ENCODE measurements at regions not wholly inside any gene's neighbourhood (a gene's known extent, or its start where the extent isn't known, plus 50 kb on each side); places are given as distances from the start of the nearest gene placed in this dataset.
A peak's percentile ranks its signal among the peaks of the same experiment; 100 is the strongest.
"Not testable (repeated sequence)": the region's sequence is repeated elsewhere in the genome, so short reads cannot be mapped to it uniquely, and the experiment has no call there.

DNA sequence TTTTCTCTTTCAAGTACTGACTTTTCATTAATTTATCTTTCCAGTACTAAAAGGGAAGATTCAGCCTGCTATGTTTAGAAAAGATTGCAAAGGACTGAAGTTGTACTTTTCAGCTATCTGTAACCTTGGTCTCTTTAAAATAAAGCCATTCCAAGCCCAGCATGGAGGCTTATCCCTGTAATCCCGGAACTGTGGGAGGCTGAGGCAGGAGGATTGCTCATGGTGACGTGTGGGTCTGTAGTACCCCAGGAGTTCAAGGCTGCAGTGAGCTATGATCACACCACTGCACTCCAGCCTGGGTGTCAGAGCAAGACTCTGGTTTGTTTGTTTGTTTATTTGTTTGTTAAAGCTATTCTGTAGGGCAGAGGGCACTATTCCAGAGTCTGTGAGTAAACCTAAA lies 50.6 kb upstream of the TMEM170B start:
- no peak for DNase-seq

DNA sequence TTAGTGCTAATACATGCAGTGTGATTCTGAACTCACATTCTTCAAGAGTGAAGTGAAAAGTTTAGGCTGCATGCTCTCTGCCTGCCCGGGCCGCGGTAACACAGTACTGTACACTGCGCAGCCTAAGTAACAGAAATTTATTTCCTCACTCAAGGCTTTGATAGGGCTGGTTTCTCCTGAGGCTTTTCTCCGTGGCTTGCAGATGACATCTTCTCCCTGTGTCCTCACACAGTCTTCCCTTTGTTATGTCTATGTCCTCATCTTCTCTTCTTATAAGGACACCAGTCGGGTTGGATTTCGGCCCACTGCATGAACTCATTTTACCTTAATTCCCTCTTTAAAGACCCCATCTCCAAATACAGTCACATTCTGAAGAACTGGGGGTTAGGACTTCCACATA lies 51.1 kb upstream of the TMEM170B start:
- DNase-seq, result no peak

DNA sequence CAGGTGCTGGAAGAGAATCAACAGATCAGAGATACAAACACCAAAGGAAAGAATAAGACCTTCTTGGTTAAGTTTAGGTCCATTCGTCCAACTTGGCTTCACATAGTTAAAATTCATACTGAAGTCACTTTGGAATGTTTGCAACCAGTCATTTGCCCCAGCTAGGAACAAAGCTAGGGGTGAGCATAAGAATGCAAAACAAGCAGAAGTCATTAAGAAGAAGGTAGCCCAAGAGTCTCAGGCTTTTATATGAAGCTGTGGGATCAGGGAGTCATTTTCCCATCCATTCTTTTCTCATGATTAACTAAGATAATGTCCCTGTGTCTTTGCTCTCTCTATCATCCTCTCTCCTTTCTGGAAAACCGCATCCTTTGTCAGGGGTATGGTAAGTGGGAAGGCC lies 51.5 kb upstream of the TMEM170B start:
- DNase-seq, result peak; percentile 18

DNA sequence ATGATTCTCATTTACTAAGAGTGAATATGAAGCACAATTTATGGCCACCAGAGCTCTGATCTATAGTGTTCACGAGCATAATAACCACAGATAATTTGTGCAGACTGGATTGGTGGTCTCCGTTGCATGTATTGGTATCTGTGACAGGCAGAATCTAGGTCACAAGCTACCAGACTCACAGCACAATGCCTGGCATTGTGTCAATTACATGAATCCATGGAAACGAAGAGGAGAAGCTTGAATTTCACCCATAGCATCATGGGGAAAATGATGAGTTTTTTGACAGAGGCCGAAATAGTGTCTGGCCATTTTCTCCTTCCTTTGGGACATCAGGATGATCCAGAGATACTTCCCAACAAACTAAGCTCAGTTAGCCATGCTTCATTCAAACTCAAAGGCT lies 52.3 kb upstream of the TMEM170B start:
- DNase-seq, result no peak

DNA sequence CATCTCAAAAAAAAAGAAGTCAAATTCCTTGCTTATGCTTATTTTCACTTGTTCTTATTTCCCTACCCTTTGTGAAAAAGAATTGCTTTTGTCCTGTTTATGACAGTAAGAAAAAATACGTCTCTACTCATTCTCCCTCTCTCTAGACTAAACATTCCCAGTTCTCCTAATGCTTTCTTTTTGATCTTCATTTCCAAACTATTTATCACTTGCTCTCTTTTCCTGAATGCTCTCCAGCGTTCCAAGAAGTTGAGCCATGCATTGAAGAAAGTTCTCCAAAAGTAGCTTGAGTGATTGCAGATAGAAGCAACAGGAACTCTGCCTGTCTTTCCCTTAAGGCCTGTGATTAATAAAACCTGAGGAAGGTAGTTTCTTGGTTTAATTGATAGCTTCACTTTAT lies 53.1 kb upstream of the TMEM170B start:
- no peak for DNase-seq

DNA sequence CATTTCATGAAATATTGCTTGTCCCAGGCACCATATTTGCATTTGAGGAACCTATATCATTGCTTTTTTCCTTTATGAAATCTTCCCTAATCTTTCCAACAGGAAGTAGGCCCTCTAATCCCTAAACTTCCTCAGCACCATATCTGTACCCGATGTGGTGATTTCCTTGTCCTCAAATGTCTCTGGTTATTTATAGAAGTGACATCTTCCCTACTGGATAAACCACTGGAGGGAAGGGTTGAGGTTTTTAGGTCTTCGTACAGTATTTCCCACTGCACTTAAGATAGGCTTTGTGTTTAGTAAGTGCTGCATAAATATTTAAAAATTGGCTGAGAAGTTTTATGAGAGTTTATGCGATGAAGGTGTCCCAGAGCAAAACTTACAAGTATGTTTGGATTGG lies 54.9 kb upstream of the TMEM170B start:
- DNase-seq, result no peak

DNA sequence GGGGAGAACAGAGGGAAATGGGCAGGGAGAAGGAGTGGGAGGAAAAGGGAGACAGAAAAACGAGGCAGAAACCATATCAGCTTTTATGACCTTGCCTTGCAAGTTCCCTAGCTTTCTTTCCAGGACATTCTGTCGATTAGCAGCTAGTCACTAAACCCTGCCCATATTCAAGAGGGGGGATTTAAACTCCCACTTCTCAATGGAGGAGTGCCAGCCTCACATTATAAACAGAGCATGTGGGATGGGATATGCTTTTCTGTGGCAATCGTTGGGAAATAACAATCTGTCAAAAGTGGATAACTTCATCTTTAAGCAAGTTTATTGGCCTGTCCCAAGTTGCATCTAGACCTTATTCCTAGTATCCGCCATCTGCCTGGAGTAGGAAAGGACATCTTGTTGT lies 57.0 kb upstream of the TMEM170B start:
- DNase-seq, result no peak

DNA sequence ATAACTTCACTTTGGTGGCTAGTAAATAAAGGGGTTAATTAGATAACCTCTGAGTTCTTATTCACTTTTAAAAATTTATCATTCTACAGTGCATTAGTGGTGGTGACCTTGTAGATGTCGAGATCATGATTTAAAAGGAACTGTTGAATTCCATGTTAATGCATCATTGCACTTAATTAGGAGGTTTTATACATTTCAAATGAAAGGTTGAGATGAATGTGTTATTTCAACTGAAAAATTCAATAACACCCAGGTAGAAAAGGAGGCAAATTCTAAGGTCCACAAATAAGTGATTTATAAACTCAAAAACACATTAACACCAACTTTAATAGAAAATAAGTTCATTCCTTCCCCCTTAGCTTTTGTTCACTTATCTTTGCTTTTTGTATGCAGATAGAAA lies 58.3 kb upstream of the TMEM170B start:
- no peak for DNase-seq

DNA sequence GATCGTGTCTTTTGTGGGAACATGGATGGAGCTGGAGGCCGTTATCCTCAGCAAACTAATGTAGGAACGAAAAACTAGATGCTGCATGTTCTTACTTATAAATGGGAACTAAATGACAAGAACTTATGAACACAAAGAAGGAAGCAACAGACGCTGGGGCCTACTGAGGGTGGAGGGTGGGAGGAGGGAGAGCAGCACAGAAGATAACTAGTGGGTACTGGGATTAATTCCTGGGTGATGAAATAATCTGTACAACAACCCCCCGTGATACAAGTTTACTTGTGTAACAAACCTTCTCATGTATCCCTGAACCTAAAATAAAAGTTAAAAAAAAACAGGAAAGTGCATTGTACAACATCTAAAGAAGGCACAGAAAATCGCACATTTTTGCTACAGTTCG lies 59.0 kb upstream of the TMEM170B start:
- DNase-seq, result no peak

DNA sequence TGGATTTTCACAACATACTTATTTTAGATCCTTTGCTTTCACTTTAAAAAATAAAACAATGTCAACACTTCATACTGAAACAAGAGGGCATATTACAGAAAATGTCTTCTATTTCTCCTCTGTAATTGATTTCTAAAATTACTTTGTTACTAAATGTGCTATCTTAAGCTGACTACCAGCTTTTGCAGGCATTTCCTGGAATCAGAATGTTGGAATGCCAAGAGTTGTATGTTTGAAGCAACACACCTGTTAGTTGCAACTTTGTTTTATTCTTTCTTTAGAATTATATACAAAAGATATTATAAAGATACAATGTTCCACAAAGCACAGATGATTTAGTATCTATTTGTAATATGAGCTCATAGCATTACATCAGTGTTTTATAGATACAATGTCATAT lies 62.5 kb upstream of the TMEM170B start:
- DNase-seq, result no peak

DNA sequence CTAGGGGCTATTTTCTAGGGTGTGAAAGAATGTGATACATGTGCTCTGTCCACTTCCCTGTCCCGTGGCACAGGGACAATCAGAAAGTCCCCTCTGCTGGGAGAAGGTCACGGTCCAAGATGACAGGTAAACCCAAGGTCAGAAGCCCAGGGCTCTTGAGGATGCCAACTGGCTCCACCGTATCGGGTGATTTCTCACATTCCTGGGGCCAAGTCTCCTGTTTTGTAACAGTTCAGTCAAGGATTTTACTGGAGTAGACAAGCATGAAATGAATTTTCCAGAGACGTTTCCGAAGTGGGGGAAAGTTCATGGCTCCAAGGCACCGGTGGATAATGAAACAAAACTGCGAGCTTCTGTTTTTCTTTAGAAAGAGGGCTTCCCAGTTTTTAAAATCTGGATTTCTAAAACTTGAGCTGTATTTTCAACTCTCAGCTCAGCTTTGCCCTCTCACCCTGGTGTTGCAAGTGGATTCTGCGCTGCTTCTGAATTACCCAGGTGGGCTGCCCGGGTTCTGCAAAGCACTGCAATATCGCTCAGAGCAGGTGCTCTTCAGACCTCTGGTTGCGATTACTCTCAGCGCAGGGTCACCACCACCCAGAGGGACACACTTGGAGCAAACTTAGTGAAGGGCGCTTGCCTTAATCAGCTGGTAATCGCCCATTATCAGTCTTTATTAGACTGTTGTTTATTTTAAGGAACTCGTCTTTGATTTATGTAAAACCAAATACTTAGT lies 64.4 kb upstream of the TMEM170B start:
- DNase-seq, result no peak

DNA sequence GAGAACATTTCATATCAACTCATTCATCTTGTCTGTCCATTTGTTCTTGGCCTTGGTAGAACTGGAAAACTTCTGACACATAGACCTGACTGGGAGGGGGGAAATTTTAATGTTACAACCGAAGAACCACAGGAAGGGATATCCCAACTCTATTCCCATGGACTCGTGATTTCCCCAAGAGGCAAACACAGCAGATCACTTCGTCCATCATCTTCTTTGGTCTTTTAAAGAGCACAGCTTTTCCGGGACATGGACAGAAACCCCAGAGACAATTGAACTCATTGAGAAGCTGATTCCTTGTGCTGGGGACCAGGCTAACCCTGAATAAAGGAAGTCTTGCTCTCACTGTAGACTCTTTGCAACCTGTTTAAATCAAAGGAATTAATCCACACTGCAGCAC lies 66.3 kb upstream of the TMEM170B start:
- DNase-seq, result no peak

DNA sequence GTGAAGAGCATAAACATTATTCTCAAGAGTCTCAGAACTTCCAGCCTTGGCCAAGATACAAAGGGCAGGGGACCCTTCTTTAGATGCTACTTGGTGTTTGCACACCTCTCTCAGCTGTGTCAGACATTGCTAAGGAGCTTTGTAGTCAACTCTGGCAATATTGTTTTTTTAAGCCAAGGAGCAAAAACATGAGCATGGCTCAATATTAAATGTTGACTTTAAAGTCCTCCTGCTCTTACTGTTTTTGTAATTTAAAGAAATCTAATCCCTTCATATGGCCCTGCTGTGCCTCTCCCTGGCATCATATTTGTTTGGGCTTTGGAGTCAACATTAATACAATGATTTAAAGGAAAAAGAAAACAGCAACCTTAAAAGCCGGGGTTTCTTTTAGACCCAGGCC lies 67.9 kb upstream of the TMEM170B start:
- no peak for DNase-seq

DNA sequence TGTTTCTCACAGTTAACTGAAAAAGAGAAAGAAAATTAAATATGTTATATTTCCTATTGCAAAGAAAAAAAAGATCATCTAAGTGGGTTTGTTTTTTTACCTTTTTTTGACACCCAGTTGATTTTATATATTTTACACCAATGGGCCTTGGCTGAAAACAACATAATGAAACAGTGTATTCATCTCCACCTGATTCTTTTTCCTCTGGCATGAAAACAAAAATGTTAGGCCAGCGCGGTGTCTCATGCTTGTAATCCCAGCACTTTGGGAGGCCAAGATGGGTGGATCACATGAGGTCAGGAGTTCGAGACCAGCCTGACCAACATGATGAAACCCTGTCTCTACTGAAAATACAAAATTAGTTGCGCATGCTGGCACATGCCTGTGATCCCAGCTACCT lies 69.3 kb upstream of the TMEM170B start:
- DNase-seq, result not testable (repeated sequence)

DNA sequence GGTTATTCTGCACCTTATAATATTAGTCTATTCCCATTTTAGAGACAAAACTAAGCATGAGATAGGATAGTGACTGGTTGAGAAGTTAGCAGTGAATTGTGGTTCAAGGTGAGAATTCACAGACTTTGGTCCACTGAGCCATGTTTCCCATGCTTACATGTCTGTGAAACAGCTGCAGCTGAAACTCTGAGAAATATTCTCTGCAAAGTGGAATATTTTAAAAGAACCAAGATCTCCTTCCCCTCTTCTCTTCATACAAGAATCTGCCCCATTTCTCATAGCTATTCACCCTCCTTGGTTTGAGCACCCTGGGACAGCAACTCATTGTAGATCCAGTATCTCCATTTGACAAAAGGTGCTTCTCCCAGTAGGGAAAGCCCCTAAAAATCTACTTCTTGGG lies 70.2 kb upstream of the TMEM170B start:
- no peak for DNase-seq

DNA sequence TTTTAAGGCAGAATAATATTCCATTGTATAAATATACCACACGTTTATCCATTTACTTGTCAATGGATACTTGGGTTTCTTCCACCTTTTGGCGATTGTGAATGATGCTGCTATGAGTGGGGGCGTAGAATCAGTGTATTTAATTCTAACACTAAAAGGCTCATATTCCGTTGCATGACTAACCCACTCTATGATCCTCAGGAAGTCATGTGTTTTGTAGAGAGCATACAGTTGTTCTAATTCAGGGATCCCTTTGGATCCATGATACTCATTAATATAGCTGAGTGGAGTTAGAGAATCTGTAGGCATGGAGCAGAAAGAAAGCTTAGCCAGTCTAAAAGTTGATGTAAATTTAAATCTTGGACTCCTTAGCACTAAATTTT lies 74.2 kb upstream of the TMEM170B start:
- no peak for DNase-seq

DNA sequence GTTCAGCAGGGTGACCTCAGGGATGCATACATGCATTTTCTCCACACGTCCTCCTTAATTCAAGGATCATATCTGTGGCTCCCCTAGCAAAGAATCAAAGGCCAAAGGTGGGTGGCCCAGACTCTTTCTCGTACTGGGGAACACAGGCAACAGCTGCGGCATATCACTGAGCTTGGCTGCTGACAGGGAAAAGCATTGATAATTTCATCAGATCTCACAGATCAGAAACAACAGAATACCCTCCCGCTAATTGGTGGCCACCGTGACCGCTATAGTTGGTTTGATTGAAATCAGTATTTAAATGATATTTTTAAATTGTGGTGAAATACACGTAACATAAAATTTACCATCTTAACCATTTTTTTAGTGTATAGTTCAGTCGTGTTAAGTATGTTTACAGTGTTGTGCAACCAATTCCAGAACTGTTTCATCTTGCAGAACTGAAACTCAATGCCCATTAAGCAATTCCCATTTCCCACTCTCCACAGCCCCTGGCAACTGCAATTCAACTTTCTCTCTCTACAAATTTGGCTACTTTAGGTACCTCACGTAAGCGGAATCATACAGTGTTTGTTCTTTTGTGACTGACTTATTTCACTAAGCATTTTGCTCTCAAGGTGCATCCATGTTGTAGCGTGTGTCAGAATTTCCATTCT lies 74.7 kb upstream of the TMEM170B start:
- no peak for DNase-seq

DNA sequence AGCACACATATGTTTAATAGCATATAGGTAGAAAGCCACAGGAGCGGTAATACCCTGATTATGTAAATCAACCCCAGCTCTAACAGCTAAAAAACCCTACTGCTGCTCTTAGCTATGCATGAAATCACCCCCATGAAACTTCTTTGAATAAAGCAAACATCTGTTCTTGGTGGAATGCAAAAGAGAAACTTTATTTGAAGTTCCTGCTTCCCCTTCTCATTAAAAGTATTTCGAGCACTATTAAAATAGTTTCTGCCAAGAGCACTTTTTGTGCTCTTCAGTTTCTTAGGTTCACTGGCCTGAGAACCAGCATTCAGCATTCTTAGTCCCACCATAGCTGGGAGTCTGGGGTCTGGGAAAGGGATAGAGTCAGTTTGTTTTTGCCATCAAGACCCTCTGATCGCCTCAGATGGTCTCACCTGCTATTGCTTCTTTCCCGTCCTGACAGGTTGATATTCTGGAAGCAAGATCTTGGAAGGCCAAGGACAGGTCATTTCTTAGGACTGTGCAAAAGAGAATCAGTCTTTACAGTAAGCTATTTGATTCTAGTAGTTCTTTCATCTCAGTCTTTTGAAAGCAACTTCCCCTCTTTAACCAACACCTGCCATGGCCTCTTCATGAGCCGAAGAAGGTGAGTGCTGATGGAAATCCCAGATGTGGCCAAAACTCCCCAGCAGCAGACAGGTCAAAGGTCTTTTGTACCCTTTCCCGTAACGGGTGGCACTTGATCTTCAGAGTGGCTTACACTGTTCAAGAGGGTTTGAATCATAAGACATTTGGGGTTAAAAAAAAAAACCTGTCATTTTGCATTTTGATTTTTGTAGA lies 76.5 kb upstream of the TMEM170B start:
- DNase-seq, result no peak

DNA sequence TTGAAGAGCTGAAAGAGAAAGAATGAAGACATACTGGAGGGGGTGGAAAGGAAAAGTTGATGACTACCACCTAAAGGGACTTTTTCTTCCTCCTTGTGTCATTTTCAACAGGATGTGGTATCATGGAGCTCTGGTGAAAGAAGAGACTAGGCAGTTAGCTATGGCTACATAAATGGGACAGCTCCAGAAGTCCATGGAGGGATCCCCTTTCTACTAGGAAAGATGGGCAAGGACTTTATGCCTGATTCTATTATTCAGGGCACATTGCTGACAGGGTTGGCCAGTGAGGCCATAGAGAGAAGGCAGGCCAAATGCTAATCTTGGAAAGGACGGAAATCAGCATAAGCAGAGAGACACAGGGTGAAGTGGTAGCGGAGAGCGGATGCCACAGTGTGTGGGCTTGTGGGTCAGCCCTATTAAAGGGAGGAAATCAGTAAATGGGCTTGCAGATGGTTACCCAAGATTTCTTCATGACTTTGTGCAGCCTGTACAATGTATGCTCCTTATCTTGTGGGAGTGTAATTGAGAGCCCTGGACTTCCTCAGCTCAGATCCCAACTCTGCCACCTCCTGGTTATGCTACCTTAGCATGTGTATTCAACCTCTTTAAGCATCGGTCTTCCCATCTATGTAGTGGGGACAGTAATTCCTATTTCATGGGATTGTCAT lies 77.4 kb upstream of the TMEM170B start:
- DNase-seq, result peak; percentile 35

DNA sequence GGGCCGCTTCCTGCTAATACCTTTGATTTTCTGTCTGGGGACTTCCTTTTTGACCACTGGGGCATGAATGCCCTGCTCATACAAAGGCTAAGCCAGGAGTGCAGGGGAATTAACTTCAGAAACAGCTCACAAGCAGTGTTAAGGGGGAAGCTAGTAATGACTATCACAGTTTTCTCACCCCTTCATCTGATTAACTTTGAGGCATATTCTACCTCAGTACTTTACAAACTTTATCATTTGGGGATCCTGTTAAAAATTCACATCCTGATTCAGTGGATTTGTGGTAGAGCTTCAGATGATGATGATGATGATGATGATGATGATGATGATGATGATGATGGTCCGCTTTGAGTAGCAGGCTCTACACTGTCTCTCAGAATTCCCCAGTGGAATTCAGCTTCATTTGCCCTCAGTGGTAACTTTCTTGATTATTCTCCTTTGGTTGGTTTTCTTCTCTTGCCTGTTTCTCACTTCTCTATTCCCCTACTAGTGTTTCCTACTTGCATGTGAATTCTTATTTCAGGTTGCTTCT lies 78.4 kb upstream of the TMEM170B start:
- no peak for DNase-seq

DNA sequence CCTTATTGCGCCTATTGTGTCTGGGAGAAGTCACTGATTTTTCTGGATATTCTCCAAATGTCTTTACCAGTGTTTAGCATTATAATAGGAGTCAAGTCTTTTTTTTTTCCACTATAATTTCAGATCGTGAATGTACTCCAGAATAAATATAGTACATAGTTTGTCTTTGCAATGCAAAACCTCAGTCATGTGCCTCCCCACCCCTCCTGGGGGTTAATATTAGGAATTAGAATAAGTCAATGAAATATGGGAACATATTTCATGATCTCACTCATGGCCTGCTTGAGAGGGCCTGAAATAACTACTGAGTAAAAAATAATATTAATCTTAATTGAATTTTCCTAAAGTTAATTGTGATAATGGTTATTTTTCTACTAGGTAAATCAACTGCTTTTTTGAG lies 79.0 kb upstream of the TMEM170B start:
- DNase-seq, result no peak

DNA sequence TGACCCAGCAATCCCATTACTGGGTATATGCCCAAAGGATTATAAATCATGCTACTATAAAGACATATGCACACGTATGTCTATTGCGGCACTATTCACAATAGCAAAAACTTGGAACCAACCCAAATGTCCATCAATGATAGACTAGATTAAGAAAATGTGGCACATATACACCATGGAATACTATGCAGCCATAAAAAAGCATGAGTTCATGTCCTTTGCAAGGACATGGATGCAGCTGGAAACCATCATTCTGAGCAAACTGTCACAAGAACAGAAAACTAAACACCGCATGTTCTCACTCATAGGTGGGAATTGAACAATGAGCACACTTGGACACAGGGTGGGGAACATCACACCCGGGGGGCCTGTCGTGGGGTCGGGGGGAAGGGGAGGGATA lies 80.1 kb upstream of the TMEM170B start:
- not testable (repeated sequence) for DNase-seq

DNA sequence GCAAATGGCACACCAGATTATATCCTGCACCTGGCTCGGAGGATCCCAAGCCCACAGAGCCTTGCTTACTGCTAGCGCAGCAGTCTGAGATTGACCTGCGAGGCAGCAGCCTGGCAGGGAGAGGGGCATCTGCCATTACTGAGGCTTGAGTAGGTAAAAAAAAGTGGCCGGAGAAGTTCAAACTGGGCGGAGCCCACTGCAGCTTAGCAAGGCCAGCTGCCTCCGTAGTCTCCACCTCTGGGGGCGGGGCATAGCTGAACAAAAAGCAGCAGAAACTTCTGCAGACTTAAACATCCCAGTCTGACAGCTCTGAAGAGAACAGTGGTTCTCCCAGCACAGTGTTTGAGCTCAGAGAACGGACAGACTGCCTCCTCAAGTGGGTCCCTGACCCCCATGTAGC lies 85.4 kb upstream of the TMEM170B start:
- not testable (repeated sequence) for DNase-seq

Data from fibroblast of skin of back (primary cell).